Uterus (tissue), 2 donors: ENCODE measurements at regions not wholly inside any gene's neighbourhood (a gene's known extent, or its start where the extent isn't known, plus 50 kb on each side); places are given as distances from the start of the nearest gene placed in this dataset.

Source experiments
- CTCF ChIP-seq, 4 experiments: fragments of 200-600 bp in 2 of 4; fragments of 450-650 bp in 2 of 4; sonication (generic) in 2 of 4; IDR thresholded peaks; one replicate each; pipeline ENCODE4 v1.5.1; 2016 to 2019; ENCODE audit warnings: antibody characterized with exemption in 4 of 4, mild to moderate bottlenecking in 2 of 4, moderate library complexity in 1 of 4
- POLR2A ChIP-seq, 2 donors: fragments of 450-650 bp; IDR thresholded peaks; one replicate each; pipeline ENCODE4 v1.6.1; 2016; ENCODE audit warnings: antibody characterized with exemption in 2 of 2, mild to moderate bottlenecking in 1 of 2, moderate library complexity in 1 of 2

- TF ChIP-seq CTCF (IDR thresholded peaks at IDR 0.05) (no peak), POLR2A (IDR thresholded peaks at IDR 0.05) (no peak)
These were observed 154.5 kb upstream of the SATB1 start for GRCh38 chr3:18579661-18580060.
